ENCODE measurements at regions not wholly inside any gene's neighbourhood (a gene's known extent, or its start where the extent isn't known, plus 50 kb on each side); places are given as distances from the start of the nearest gene placed in this dataset.

DNA sequence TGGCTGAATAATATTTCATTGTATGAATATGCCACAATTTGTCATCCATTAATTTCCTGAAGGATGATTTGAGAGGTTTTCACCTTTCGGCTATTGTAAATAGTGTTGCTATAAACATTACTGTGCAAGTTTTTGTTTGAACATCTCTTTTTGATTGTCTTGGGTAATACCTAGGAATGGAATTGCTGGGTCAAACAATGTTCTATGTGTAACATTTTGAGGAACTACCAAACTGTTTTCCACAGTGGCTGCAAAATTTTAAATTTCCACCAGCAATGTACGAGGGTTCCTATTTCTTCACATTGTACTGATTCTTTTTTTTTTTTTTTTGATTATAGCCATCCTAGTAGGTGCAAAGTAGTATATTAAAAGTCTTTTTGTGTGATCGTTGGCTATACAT is 63.8 kb upstream of the ANKH start (continued):
- TF ChIP-seq, protein P1, sequence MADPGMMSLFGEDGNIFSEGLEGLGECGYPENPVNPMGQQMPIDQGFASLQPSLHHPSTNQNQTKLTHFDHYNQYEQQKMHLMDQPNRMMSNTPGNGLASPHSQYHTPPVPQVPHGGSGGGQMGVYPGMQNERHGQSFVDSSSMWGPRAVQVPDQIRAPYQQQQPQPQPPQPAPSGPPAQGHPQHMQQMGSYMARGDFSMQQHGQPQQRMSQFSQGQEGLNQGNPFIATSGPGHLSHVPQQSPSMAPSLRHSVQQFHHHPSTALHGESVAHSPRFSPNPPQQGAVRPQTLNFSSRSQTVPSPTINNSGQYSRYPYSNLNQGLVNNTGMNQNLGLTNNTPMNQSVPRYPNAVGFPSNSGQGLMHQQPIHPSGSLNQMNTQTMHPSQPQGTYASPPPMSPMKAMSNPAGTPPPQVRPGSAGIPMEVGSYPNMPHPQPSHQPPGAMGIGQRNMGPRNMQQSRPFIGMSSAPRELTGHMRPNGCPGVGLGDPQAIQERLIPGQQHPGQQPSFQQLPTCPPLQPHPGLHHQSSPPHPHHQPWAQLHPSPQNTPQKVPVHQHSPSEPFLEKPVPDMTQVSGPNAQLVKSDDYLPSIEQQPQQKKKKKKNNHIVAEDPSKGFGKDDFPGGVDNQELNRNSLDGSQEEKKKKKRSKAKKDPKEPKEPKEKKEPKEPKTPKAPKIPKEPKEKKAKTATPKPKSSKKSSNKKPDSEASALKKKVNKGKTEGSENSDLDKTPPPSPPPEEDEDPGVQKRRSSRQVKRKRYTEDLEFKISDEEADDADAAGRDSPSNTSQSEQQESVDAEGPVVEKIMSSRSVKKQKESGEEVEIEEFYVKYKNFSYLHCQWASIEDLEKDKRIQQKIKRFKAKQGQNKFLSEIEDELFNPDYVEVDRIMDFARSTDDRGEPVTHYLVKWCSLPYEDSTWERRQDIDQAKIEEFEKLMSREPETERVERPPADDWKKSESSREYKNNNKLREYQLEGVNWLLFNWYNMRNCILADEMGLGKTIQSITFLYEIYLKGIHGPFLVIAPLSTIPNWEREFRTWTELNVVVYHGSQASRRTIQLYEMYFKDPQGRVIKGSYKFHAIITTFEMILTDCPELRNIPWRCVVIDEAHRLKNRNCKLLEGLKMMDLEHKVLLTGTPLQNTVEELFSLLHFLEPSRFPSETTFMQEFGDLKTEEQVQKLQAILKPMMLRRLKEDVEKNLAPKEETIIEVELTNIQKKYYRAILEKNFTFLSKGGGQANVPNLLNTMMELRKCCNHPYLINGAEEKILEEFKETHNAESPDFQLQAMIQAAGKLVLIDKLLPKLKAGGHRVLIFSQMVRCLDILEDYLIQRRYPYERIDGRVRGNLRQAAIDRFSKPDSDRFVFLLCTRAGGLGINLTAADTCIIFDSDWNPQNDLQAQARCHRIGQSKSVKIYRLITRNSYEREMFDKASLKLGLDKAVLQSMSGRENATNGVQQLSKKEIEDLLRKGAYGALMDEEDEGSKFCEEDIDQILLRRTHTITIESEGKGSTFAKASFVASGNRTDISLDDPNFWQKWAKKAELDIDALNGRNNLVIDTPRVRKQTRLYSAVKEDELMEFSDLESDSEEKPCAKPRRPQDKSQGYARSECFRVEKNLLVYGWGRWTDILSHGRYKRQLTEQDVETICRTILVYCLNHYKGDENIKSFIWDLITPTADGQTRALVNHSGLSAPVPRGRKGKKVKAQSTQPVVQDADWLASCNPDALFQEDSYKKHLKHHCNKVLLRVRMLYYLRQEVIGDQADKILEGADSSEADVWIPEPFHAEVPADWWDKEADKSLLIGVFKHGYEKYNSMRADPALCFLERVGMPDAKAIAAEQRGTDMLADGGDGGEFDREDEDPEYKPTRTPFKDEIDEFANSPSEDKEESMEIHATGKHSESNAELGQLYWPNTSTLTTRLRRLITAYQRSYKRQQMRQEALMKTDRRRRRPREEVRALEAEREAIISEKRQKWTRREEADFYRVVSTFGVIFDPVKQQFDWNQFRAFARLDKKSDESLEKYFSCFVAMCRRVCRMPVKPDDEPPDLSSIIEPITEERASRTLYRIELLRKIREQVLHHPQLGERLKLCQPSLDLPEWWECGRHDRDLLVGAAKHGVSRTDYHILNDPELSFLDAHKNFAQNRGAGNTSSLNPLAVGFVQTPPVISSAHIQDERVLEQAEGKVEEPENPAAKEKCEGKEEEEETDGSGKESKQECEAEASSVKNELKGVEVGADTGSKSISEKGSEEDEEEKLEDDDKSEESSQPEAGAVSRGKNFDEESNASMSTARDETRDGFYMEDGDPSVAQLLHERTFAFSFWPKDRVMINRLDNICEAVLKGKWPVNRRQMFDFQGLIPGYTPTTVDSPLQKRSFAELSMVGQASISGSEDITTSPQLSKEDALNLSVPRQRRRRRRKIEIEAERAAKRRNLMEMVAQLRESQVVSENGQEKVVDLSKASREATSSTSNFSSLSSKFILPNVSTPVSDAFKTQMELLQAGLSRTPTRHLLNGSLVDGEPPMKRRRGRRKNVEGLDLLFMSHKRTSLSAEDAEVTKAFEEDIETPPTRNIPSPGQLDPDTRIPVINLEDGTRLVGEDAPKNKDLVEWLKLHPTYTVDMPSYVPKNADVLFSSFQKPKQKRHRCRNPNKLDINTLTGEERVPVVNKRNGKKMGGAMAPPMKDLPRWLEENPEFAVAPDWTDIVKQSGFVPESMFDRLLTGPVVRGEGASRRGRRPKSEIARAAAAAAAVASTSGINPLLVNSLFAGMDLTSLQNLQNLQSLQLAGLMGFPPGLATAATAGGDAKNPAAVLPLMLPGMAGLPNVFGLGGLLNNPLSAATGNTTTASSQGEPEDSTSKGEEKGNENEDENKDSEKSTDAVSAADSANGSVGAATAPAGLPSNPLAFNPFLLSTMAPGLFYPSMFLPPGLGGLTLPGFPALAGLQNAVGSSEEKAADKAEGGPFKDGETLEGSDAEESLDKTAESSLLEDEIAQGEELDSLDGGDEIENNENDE (IDR thresholded peaks at IDR 0.05; ENCODE audit: insufficient replicate concordance, low read length) = no peak
- no peak for TF ChIP-seq TAF1 (IDR thresholded peaks at IDR 0.05; ENCODE audit: low read depth, low read length)
- TF ChIP-seq EGR1 (IDR thresholded peaks at IDR 0.05; ENCODE audit: borderline replicate concordance, low read depth, low read length) = no peak
- TF ChIP-seq SP4 (IDR thresholded peaks at IDR 0.05; ENCODE audit: low read length) = no peak
- no peak for TF ChIP-seq SP1 (IDR thresholded peaks at IDR 0.05; ENCODE audit: low read depth, low read length)
- no peak for TF ChIP-seq RXRA (IDR thresholded peaks at IDR 0.05; ENCODE audit: insufficient read depth, low read depth, low read length)
- no peak for TF ChIP-seq KDM4A (IDR thresholded peaks at IDR 0.05; ENCODE audit: low read depth, low read length, severe bottlenecking)
- TF ChIP-seq TAF7 (optimal IDR thresholded peaks at IDR 0.05; ENCODE audit: borderline replicate concordance, low read depth, low read length) = no peak
- no peak for TF ChIP-seq ZNF274 (IDR thresholded peaks at IDR 0.05; ENCODE audit: borderline replicate concordance, extremely low read depth, low read length)
- TF ChIP-seq RFX5 (IDR thresholded peaks at IDR 0.05; ENCODE audit: borderline replicate concordance, low read depth, low read length) = no peak
- TF ChIP-seq SAP30 (IDR thresholded peaks at IDR 0.05; ENCODE audit: insufficient read depth, insufficient replicate concordance, low read length) = no peak

All from H1 (cell line).